HG03139 (cell line): ENCODE measurements at regions not wholly inside any gene's neighbourhood (a gene's known extent, or its start where the extent isn't known, plus 50 kb on each side); places are given as distances from the start of the nearest gene placed in this dataset.

Source experiments
- ATAC-seq: cut with Tn5 transposase; IDR thresholded peaks from one replicate; pipeline ENCODE4 v1.9.1; 2021; ENCODE audit not compliant: unreplicated experiment

DNA sequence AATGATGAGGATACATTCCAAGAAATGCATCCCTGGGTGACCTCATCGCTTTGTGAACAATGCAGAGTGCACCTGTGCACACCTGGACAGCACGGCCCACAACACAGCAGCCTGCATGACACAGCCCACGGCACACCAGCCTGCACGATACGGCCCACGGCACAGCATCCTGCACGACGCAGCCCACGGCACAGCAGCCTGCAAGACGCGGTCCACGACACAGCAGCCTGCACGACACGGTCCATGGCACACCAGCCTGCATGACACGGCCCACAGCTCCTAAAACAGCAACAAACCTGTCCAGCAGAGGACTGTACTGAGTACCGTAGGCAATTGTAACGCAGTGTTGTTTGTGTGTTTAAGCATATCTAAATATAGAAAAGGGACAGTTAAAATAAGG lies 134.7 kb upstream of the PPP2R2D start:
- ATAC-seq: no peak

DNA sequence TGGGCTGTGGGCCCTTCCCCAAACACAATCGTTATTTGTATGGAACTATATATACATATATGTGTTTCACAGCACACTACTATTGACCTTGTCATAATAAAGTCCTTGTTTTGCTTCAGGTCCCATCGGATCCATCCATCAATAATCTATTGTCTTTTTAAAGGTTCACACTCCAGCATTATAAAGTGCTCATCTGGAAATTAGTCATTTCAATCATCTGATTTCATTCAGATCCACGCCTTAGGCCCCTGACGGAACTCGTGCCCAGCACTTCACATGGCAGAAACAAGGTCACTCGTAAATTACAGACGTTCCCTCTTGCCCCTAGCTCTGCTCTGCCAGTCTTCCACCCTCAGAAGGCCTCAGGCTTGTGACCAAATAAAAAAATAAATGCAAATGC lies 133.1 kb upstream of the PPP2R2D start:
- ATAC-seq: no peak

DNA sequence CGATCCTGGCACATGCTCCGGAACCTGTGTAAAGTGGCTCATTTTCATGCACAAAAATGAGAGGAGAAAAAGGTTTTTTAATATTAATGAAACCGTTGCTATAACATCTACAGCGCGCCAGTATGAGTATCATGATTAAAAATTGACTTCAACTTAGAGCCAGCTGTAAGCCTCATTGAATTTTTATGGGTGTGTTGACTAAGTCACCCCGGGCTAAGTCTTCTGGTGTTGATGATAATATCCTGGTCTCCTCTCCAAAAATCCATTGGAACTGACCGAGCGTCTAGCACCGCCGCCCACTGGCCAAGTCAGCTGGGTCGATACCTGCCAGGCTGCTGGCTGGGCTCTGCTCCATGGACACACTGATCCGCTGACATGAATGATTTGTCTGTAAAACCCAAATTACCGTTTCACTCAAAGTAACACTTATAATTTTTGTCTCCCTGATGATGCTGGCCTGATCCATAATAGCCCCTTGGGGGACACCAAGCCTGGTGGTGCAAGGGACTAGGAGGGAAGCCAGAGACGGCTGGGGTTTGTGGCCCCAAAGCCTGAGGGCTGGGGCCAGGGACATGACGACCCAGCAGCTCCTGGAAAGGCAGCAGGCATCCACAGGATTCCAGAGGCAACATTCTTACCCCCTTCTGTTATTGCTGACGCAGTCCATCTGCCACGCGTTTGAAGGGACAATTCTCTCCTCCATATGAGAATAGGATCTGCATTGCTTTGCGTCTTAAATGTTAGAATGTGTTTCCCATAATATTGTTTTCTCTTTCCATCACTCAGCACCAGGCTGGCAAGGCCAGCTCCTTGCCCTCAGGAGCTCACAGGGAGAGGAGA lies 131.0 kb upstream of the PPP2R2D start:
- no peak for ATAC-seq

DNA sequence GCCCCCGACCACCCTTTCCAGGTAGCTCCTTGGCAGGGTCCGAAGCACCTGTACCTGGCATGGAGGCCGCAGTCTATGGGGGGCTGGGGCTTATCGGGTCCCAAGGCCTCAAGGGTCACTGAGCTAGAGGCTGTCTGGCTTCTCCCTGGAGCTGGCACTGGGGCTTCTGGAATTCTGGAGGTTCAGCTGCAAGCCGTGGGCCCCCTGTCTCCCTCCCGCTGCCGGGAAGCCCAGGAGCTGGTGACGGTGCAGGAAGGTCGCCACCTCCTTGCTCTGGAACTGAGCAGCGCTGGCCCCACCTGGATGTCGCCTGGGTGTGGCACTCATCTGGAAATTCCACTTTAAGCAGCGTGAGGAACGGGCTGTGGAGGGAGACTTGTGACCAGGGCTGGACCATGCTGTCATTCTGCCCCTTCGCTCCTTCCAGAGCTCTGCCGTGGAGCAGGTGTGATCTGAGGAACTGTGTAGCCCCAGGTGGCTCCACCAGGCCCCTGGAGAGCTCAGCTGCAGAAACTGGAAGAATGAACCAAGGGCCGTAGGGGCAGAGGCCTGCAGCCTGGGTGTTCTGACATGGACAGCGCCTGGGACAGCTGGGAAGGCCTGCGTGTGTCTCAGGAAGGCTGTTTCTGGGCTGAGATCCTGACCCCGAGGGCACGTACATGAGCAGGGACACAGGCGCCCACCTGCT lies 129.7 kb upstream of the PPP2R2D start:
- no peak for ATAC-seq

DNA sequence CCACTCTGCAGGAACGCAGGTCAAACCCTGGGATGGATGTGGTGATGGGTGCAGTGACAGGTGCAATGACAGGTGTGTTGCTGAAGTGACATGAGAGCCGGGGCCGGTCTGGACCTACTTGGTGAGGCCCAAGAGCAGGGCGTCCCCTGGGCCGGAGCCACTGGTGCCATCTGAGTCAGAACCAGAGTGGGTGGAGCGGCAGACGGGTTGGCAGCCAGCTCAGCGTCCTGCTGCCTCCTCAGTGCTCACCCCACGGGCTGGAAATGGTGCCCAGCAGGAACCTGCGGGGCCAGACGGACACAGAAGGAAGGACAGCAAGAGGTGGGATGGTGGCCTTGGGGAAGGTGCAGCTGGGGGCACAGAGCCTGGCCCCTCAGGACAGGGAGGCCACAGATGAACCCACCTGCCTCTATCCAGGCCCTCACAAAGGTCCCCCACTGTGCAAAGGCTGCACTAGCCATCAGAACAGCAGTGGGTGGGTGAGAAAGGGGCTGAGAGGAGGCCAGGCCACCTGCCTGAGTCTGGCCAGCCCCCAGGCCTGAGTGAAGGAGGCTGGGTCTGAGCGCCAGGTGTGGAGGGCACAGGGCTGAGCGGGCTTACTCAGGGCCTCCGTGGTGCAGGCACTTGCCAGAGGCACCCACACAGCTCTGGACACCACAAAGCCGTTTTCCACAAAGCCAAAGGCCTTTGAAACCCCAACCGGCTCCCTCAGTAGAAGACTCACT lies 129.0 kb upstream of the PPP2R2D start:
- no peak for ATAC-seq

DNA sequence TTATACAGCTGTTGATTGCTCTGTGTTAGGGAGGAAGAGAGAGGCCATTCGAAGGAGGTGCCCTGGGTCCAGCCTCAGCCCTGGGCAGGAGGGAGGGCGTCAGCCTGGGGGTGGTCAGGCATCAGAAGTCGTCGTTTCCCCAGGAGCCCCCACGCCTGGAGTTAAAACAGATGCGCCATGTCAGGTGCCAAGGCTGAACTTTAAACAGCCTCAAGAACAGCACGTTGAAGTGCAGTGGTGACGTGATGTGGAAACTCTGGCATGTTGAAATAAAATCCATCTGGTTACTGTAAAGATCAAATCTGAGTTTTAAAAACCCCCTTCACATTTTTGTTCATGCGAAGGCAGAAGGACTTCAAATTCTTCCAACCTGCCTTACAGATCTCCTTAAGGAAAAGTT lies 128.4 kb upstream of the PPP2R2D start:
- ATAC-seq: no peak

DNA sequence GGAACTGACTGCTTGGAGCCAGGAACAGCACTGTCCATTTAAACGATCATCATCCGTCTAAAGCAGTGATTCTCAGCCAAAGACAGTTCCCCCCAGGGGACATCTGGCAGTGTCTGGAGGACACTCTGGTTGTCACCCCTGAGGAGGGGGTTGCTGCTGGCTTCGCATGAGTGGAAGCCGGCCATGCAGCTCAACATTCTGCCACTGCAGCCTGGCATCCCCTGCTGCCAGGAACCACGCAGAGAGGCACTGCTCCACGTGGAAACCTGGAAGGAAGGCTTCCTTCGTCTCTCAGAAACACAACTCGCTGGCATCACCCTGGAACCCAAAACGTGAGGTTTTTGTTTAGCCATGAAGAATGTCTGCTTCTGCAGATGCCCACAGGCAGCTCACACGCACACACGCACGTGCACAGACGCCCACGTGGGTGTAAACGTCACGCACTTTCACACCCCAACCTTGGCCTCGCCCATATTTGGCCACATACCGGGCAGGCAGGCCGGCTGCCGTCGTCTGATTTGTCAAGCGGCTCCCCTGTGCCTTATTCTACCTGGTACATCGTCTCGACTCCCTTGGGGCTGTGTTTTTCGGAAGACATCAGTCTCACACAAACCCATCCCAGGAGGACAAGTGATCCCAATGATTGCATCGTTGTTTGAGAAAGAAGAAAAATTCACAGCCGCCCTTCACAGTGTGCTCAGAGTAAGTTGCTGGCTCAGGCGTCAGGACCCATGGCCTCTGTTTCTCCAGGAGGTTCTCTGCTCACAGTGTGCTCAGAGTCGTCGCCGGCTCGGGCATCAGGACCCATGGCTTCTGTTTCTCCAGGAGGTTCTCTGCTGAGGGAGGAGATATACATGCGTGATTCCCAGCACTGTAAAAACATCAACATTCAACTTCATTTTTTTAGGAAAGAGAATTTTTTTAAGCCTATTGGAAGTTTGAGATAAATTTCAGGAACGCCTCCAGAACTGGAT lies 127.2 kb upstream of the PPP2R2D start:
- no peak for ATAC-seq

DNA sequence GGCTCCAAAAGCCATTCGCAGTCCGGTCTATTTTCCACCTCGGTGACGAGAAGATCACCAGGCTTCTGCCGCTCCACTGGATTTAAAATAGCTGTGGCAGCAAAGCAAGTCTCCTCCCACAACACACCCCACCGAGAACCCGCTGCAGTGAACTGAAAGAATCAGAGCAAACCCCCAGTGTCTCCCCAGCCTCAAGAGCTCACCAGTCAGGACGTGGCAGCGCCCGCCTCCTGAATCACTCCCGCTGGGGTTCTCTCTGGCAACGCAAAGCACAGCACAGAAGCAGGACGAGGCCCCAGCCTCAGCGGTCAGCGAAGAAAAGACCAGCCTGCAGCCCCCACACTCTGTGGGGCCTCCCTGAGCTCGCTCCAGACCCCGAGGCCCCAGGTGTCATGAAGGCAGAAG lies 126.1 kb upstream of the PPP2R2D start:
- no peak for ATAC-seq

DNA sequence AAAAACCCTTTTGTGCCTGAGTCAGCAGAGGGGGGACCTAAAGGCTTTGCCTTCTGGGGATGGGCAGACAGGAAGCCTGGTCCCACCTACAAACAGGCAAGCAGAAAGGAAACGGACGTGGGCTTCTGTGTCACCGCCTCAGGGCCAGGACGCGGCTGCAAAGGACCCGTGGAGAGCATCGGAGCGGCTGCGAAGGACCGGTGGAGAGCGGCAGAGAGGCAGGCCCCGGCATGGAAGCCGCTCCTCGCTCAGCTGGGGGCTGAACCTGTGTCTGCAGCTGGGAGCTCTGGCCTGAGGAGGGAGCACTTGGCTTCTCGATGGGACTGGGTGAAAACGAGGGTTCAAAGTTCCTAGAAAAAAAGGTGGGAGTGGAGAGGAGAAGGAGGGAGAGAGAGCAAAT lies 125.4 kb upstream of the PPP2R2D start:
- no peak for ATAC-seq

DNA sequence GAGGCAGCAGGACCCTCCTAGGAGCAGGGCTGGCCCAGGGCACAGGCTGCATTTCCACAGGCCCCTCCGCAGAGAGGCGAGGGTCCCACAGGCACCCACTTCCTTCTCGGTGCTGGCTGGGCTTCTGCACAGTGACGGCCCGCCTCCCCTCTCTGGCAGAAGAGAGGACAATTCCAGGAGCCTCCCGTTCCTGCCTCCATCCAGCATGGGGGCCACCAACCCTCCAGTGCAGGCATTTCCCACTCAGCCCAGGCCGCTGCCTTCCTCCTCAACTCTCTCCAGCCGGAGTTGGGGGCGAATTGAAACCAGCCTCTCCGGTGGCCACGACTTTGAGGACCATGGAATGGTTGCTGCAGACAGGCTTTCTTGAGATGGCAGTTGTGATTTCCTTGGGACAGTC lies 125.0 kb upstream of the PPP2R2D start:
- ATAC-seq: no peak

DNA sequence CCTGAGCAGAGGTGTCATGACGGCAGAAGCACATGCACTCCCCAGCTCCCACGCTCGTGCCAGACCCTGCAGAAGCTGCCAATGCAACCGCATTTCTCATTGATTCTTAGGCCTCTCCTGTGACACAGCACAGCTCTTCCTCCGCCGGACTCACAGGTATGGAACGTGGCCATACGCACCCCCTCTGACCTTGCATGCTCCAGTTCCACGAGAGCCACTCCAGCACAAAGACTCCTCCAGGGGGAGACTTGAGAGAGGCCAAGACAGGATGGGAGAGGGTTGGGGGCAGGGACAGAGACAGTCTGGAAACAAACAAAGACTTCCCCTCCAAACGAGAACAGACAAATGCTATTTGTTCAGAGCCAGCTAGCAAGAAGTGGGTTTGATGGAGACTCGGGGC lies 124.3 kb upstream of the PPP2R2D start:
- no peak for ATAC-seq

DNA sequence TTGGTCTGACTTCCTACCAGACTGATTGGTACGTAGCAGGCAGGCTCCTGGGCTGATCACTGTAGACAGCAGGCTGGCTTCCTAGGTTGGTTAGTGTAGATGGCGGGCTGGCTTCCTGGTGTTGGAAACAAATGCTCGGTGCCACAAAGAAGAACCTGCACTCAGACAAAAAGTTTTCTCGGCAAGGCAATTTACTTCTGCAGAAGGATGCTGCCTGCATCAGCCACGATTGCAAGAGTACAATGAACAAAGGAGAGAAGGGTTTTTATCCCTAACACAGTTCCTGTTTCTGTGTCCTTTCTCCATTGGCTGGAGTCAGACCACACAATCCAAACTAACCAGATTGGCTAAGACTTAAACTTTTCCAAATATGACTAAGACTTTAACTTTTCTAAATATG lies 123.6 kb upstream of the PPP2R2D start:
- ATAC-seq: no peak

DNA sequence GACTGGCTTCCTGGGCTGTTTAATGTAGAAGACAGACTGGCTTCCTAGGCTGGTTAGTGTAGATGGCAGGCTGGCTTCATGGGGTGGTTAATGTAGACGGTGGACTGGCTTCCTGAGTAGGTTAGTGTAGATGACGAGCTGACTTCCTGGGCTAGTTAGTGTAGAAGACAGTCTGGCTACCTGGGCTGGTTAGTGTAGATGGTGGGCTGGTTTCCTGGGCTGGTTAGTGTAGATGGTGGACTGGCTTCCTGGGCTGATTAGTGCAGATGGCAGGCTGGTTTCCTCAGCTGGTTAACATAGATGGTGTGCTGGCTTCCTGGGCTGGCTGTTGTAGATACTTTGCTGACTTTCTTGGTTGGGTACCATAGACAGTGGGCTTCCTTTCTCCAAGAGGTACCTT lies 122.9 kb upstream of the PPP2R2D start:
- ATAC-seq: no peak

DNA sequence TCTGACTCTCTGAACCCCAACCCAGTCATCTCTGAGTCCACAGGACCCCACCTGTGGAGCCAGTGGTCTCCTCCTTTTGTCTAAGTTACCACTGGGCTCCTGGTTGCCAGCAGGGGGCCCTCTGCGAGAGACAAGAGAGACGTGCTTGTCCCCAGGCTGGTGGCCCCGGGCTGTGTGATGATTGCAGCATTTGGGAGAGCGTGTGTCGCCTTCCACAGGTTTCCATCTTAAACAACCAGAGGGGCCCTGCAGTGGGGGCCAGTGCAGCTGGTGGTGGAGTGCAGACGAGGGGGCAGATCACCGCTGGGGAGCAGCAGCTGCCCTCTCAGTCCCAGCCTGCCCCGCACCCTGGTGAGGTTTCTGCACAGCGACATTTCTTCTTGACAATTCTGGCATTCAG lies 122.4 kb upstream of the PPP2R2D start:
- no peak for ATAC-seq

DNA sequence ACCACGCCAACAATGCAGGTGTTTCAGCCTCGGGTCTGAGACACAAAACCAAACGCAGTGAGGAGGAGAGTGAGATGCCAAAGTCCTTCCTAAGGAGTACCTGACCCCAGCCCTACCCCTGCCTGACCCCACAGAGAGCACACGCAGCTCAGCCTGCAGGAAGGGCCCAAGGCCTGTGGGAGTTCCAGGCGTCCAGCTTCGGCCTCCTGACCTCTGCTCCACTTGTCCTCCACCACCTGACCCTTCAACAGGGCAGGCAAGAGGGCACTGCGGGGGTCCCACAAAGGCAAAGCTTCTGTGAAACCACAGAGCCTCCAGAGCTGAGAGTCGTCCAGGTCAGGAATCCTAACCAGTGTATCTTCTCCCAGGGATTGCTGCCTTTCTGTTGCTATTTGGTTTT lies 122.0 kb upstream of the PPP2R2D start:
- ATAC-seq: no peak

DNA sequence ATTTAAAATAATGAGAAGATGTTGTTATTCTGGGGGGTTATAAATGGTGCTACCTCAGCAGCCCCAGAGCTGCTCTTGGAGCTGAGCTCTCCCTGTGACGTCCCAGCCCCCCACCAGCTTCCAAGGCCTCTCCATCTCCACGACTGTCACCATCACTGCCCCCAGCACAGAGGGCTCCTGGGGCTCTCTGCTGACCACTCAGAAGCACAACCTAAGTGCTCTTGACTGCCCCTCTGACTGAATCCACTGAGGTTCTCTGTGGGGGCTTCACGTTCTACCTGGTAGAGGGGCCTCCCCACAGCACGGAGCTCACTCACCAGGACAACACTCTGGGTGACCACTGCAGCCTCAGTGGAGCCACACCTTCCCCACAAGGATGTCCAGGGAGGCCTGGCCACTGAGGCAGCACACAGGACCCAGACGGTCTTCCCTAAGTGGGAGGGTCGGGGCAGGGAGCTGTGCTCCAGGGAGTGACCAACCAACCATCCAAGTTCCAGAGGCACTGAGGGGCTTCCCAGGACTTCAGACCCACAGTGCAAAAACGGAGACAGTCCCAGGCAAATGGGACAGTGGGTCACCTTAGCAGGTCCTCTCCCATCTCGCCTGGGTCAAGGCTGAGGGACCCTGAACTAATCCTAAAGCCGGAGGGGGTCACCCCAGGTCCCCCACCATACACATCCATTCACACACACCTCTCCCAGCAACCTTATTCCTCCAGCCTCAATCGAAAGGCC lies 121.0 kb upstream of the PPP2R2D start:
- ATAC-seq: no peak

DNA sequence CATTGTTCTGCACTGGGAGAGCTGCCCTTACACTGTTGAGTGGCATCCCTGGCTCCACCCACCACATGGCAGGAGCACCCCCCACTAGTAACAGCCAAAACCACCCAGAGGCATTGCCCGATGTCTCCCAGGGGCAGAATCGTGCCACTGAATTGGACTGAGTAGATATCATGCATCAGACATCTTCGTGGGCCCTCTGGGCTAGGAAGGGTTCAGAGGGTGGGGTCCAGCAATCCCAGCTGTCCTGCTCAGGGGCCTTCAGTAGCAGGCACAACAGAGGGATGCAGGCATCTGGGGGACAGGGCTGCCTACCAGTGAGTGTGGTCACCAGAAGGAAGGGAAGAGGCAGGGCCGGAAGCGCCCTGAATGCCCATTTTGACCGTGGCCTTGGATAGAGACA lies 119.7 kb upstream of the PPP2R2D start:
- ATAC-seq: no peak

DNA sequence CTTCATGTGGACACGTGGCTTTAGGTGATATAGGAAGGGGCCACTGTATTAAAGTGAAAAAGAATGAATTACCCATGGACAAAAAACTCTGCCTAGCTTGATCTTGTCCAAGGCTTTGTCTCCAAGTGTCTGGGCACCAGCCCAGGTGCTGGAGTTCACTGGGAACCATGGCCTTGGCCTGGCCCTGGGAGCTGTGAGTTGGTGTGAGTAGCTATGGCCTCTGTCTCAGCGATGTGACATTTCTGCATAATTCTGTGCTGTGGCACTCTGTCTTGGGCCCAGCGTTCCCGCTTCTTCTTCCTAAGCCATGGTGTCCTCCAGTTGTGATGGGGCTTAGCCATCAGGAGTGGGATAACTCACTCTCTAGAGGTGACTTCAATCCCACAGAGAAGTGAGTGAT lies 119.0 kb upstream of the PPP2R2D start:
- no peak for ATAC-seq

DNA sequence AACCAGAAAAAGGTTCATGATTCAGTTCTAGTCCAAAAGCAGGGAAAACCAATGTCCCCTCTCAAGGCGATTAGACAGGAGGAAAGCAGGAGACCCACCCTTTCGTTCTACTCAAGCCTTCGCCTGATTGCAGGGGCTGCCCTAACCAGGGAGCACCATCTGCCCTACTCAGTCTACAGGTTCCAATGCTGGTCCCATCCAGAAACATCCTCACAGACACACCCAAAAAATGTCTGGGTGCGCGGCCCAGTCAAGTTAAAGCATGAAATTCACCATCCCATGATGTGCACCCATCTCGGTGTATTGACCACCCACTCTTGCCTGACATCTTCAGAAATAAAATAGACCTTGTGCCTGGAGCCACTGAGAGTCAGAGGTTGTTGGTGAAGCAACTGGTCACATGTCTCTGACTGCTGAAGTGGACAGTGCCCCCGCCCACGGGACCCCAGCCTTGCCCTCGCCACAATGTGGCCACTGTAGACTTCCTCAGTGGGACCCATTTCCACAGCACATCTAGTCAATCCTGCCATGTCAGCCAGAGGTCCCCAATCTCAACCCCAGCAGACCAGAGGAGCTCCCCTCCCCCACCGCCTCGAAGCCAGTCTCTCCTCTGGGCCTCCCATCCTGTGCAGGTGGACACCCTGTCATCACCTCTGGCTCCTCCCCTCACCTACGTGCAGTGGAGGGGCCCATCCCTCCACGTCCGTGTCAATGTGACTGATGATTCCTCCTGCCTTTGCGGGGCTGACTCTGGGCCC lies 116.3 kb upstream of the PPP2R2D start:
- ATAC-seq: no peak

DNA sequence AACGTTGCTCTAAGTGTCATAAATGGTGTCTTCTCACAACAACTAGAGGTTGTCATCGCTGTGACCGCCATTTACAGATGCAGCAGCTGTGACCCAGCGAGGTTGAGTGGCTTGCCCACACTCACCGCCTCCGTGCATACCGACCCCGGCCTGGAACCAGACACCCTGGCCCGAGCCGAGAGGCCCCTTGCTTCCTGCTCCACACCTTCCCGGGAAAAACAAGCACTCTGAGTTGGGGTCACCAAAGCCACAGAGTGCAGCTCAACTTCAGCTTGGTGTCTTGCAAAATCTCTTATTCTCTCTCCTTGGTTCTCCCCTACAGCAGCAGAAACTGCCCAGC lies 115.7 kb upstream of the PPP2R2D start:
- no peak for ATAC-seq
